ENCODE measurements at regions not wholly inside any gene's neighbourhood (a gene's known extent, or its start where the extent isn't known, plus 50 kb on each side); places are given as distances from the start of the nearest gene placed in this dataset.

DNA sequence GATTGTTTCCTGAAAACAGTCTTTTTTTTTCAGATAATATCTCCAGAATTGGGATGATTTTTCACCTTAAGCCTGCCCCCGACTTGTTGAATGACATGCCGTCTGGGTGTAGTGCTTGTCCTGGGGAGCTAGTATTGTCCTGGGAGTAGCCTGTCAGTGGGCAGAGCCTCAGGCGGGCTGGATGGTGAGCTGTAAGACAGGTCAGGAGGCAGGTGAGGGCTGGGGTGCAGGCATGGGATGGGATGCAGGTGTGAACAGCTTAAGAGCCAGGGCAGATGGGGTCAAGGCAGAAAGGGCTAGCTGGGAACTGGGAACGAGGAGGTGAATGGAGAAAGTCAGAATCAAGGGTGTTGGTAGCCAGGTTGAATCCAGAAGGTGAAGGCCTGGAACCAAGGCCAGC, 200.2 kb downstream of the CSNK2A3 start:
- TF ChIP-seq ARNTL (CRISPR knock-in tag; IDR thresholded peaks at IDR 0.05; ENCODE audit: borderline replicate concordance, low read depth) (no peak), CSDC2 (CRISPR knock-in tag; IDR thresholded peaks at IDR 0.05) (no peak), ZNF70 (CRISPR knock-in tag; IDR thresholded peaks at IDR 0.05) (no peak), ESRRG (CRISPR knock-in tag; IDR thresholded peaks at IDR 0.05) (no peak), TOX (CRISPR knock-in tag; IDR thresholded peaks at IDR 0.05; ENCODE audit: borderline replicate concordance) (no peak), SNAI2 (CRISPR knock-in tag; IDR thresholded peaks at IDR 0.05) (no peak), CSRNP3 (CRISPR knock-in tag; IDR thresholded peaks at IDR 0.05) (no peak), POU6F1 (CRISPR knock-in tag; IDR thresholded peaks at IDR 0.05; ENCODE audit: borderline replicate concordance, low read depth) (no peak), ZNF8 (CRISPR knock-in tag; IDR thresholded peaks at IDR 0.05) (no peak), ZFP30 (CRISPR knock-in tag; IDR thresholded peaks at IDR 0.05) (no peak), PPARA (CRISPR knock-in tag; IDR thresholded peaks at IDR 0.05; ENCODE audit: borderline replicate concordance) (no peak), ZFP3 (CRISPR knock-in tag; IDR thresholded peaks at IDR 0.05) (no peak), TSHZ2 (CRISPR knock-in tag; IDR thresholded peaks at IDR 0.05) (no peak), ZC3H10 (CRISPR knock-in tag; IDR thresholded peaks at IDR 0.05) (no peak), RARB (CRISPR knock-in tag; IDR thresholded peaks at IDR 0.05) (no peak), ISL1 (CRISPR knock-in tag; IDR thresholded peaks at IDR 0.05) (no peak), TCF4 (CRISPR knock-in tag; IDR thresholded peaks at IDR 0.05; ENCODE audit: borderline replicate concordance) (no peak), ZNF565 (CRISPR knock-in tag; conservative IDR thresholded peaks at IDR 0.05; ENCODE audit: low read depth) (no peak)
- TF ChIP-seq, protein P1, sequence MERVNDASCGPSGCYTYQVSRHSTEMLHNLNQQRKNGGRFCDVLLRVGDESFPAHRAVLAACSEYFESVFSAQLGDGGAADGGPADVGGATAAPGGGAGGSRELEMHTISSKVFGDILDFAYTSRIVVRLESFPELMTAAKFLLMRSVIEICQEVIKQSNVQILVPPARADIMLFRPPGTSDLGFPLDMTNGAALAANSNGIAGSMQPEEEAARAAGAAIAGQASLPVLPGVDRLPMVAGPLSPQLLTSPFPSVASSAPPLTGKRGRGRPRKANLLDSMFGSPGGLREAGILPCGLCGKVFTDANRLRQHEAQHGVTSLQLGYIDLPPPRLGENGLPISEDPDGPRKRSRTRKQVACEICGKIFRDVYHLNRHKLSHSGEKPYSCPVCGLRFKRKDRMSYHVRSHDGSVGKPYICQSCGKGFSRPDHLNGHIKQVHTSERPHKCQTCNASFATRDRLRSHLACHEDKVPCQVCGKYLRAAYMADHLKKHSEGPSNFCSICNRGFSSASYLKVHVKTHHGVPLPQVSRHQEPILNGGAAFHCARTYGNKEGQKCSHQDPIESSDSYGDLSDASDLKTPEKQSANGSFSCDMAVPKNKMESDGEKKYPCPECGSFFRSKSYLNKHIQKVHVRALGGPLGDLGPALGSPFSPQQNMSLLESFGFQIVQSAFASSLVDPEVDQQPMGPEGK (CRISPR knock-in tag; IDR thresholded peaks at IDR 0.05; ENCODE audit: borderline replicate concordance) = no peak
- no peak for ATAC-seq

- TF ChIP-seq, protein P2, sequence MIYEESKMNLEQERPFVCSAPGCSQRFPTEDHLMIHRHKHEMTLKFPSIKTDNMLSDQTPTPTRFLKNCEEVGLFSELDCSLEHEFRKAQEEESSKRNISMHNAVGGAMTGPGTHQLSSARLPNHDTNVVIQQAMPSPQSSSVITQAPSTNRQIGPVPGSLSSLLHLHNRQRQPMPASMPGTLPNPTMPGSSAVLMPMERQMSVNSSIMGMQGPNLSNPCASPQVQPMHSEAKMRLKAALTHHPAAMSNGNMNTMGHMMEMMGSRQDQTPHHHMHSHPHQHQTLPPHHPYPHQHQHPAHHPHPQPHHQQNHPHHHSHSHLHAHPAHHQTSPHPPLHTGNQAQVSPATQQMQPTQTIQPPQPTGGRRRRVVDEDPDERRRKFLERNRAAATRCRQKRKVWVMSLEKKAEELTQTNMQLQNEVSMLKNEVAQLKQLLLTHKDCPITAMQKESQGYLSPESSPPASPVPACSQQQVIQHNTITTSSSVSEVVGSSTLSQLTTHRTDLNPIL (CRISPR knock-in tag; IDR thresholded peaks at IDR 0.05; ENCODE audit: low read depth) = no peak
- TF ChIP-seq ZFP30 (CRISPR knock-in tag; IDR thresholded peaks at IDR 0.05) (no peak), ZNF8 (CRISPR knock-in tag; IDR thresholded peaks at IDR 0.05) (no peak), ESRRG (CRISPR knock-in tag; IDR thresholded peaks at IDR 0.05) (no peak)
- no peak for ATAC-seq
These were observed 203.2 kb downstream of the CSNK2A3 start for GRCh38 chr11:11149671-11150459.

GRCh38 chr11:11148596-11148995, 204.5 kb downstream of the CSNK2A3 start:
- ATAC-seq = no peak
- TF ChIP-seq ZNF70 (CRISPR knock-in tag; IDR thresholded peaks at IDR 0.05) (no peak), TCF4 (CRISPR knock-in tag; IDR thresholded peaks at IDR 0.05; ENCODE audit: borderline replicate concordance) (no peak), CSRNP3 (CRISPR knock-in tag; IDR thresholded peaks at IDR 0.05) (no peak), ZFP3 (CRISPR knock-in tag; IDR thresholded peaks at IDR 0.05) (no peak), OSR1 (CRISPR knock-in tag; IDR thresholded peaks at IDR 0.05) (no peak), ZNF565 (CRISPR knock-in tag; conservative IDR thresholded peaks at IDR 0.05; ENCODE audit: low read depth) (no peak), TOX (CRISPR knock-in tag; IDR thresholded peaks at IDR 0.05; ENCODE audit: borderline replicate concordance) (no peak), ESRRG (CRISPR knock-in tag; IDR thresholded peaks at IDR 0.05) (no peak), SNAI2 (CRISPR knock-in tag; IDR thresholded peaks at IDR 0.05) (no peak), ARNTL (CRISPR knock-in tag; IDR thresholded peaks at IDR 0.05; ENCODE audit: borderline replicate concordance, low read depth) (no peak), POU6F1 (CRISPR knock-in tag; IDR thresholded peaks at IDR 0.05; ENCODE audit: borderline replicate concordance, low read depth) (no peak), ZNF8 (CRISPR knock-in tag; IDR thresholded peaks at IDR 0.05) (no peak)
- TF ChIP-seq, protein P1 (CRISPR knock-in tag; IDR thresholded peaks at IDR 0.05; ENCODE audit: borderline replicate concordance) = no peak

All from SK-N-SH treated with all-trans-retinoic acid at 6 μM for 48 hours (cell line).